Calu3 (cell line): ENCODE measurements at regions not wholly inside any gene's neighbourhood (a gene's known extent, or its start where the extent isn't known, plus 50 kb on each side); places are given as distances from the start of the nearest gene placed in this dataset.

ENCODE experiments used
- BruUV-seq: library from RNA; stranded (reverse); fragments of 400-500 nt; replicated peaks from 2 replicates; lab custom pipeline; 2021; lab: Mats Ljungman, UMichigan
- CTCF ChIA-PET: fragments of 300-600 bp; sonication (Branson Sonifier 250); formaldehyde crosslinking; loops from one replicate; lab custom pipeline; 2022; ENCODE audit warnings: antibody characterized with exemption; lab: Charles Lee
- DNase-seq: peaks from one replicate; pipeline ENCODE4 v3.0.0; 2022
- H3K27ac Mint-ChIP-seq: one replicate; pipeline ENCODE4 v1.8.0; 2022; ENCODE audit warnings: mixed read lengths; ENCODE audit not compliant: unreplicated experiment
- H3K27me3 Mint-ChIP-seq: one replicate; pipeline ENCODE4 v1.8.0; 2022; ENCODE audit warnings: mixed read lengths; ENCODE audit not compliant: unreplicated experiment
- H3K36me3 Mint-ChIP-seq: one replicate; pipeline ENCODE4 v1.8.0; 2022; ENCODE audit warnings: mild to moderate bottlenecking, moderate library complexity, mixed read lengths; ENCODE audit not compliant: insufficient read depth, unreplicated experiment
- H3K4me1 Mint-ChIP-seq: one replicate; pipeline ENCODE4 v1.8.0; 2022; ENCODE audit warnings: mild to moderate bottlenecking, low read depth, mixed read lengths; ENCODE audit not compliant: unreplicated experiment
- H3K4me3 Mint-ChIP-seq: one replicate; pipeline ENCODE4 v1.8.0; 2022; ENCODE audit warnings: mild to moderate bottlenecking, low read depth, moderate library complexity, mixed read lengths; ENCODE audit not compliant: unreplicated experiment
- H3K9me3 Mint-ChIP-seq: one replicate; pipeline ENCODE4 v1.8.0; 2022; ENCODE audit warnings: low read depth, mixed read lengths; ENCODE audit not compliant: unreplicated experiment
- CTCF ChIP-seq: fragments of 200-600 bp; IDR thresholded peaks from one replicate; pipeline ENCODE4 v1.8.0; 2022; ENCODE audit warnings: antibody characterized with exemption; ENCODE audit not compliant: unreplicated experiment
- intact Hi-C: fragments of 100-400 bp; cut with micrococcal nuclease; formaldehyde crosslinking; loops from one replicate; pipeline ENCODE4 v1.10.0; 2022; ENCODE audit not compliant: unreplicated experiment

- peak; percentile 58 for DNase-seq
- peak overlapping the region; percentile 90 for H3K27ac Mint-ChIP-seq
- H3K36me3 Mint-ChIP-seq: no peaks in the 10 kb centered on the region
- H3K4me3 Mint-ChIP-seq: no peak overlapping the region
- no peak for TF ChIP-seq CTCF
- intact Hi-C loops: loop anchor here (5.0 to 10.0 kb wide), 2 partner anchors 79 to 699 kb away; partner anchors contain the start of gene NBEA
- no peaks in the 10 kb centered on the region for H3K9me3 Mint-ChIP-seq
- no peaks in the 10 kb centered on the region for H3K27me3 Mint-ChIP-seq
- H3K4me1 Mint-ChIP-seq: peaks cover 35% of the 10 kb centered on the region
- CTCF ChIA-PET: interaction anchor here (0.9 to 1.0 kb wide), 2 partner anchors 516 to 928 kb away, joined by 3 read pairs; no protein-coding TSS in a partner anchor
- BruUV-seq: no TSS peak
Measured at GRCh38 chr13:34863360-34864135, 78.5 kb upstream of the NBEA start.

GRCh38 chr13:34864671-34865070, 77.4 kb upstream of the NBEA start:
- intact Hi-C loops: loop anchor here (5.0 to 10.0 kb wide), 2 partner anchors 78 to 700 kb away; partner anchors contain the start of gene NBEA
- no TSS peak for BruUV-seq
- Mint-ChIP-seq H3K36me3 (no peaks in the 10 kb centered on the region), H3K4me1 (peaks cover 35% of the 10 kb centered on the region), H3K4me3 (no peak overlapping the region), H3K27me3 (no peaks in the 10 kb centered on the region), H3K27ac (no peak overlapping the region), H3K9me3 (no peaks in the 10 kb centered on the region)
- no peak for DNase-seq
- CTCF ChIA-PET: interaction anchor here (0.6 kb wide), 1 partner anchor 967 kb away, joined by 3 read pairs; no protein-coding TSS in a partner anchor
- no peak for TF ChIP-seq CTCF

- DNase-seq: no peak
- H3K27me3 Mint-ChIP-seq: no peaks in the 10 kb centered on the region
- no peak for TF ChIP-seq CTCF
- no peaks in the 10 kb centered on the region for H3K36me3 Mint-ChIP-seq
- CTCF ChIA-PET: interaction anchor here (1.5 kb wide), 1 partner anchor 119 kb away, joined by 5 read pairs; no protein-coding TSS in a partner anchor
- H3K9me3 Mint-ChIP-seq: no peaks in the 10 kb centered on the region
- peaks cover 26% of the 10 kb centered on the region for H3K4me1 Mint-ChIP-seq
- intact Hi-C loops: loop anchor here (10.0 kb wide), 1 partner anchor 703 kb away; no protein-coding TSS in a partner anchor
- no peak overlapping the region for H3K27ac Mint-ChIP-seq
- H3K4me3 Mint-ChIP-seq: no peak overlapping the region
- BruUV-seq: no TSS peak
Measured at GRCh38 chr13:34867590-34867989, 74.5 kb upstream of the NBEA start.

GRCh38 chr13:34868733-34869132, 73.3 kb upstream of the NBEA start:
- H3K36me3 Mint-ChIP-seq: no peaks in the 10 kb centered on the region
- no peak overlapping the region for H3K27ac Mint-ChIP-seq
- peaks cover 14% of the 10 kb centered on the region for H3K4me1 Mint-ChIP-seq
- H3K4me3 Mint-ChIP-seq: no peak overlapping the region
- BruUV-seq: no TSS peak
- intact Hi-C loops: loop anchor here (10.0 kb wide), 1 partner anchor 704 kb away; no protein-coding TSS in a partner anchor
- no peaks in the 10 kb centered on the region for H3K9me3 Mint-ChIP-seq
- H3K27me3 Mint-ChIP-seq: no peaks in the 10 kb centered on the region
- CTCF ChIA-PET: interaction anchor here (0.6 kb wide), 1 partner anchor 73 kb away, joined by 3 read pairs; the partner anchor contains the start of gene NBEA
- DNase-seq: no peak
- no peak for TF ChIP-seq CTCF
